ENCODE measurements at regions not wholly inside any gene's neighbourhood (a gene's known extent, or its start where the extent isn't known, plus 50 kb on each side); places are given as distances from the start of the nearest gene placed in this dataset.

GRCh38 chr9:113754739-113755138, 121.4 kb upstream of the ZNF618 start:
- CTCF ChIA-PET = interaction anchor here (1.1 to 3.4 kb wide), 3 partner anchors 17 to 352 kb away, joined by 3 to 8 read pairs (median 4); no protein-coding TSS in a partner anchor
- TF ChIP-seq CTCF (IDR thresholded peaks at IDR 0.05; ENCODE audit: insufficient read depth, low read length, missing control alignments) = no peak
- POLR2A ChIA-PET = no interaction called here
- H3K4me3 ChIP-seq (ENCODE audit: low read depth, low read length) = no peak overlapping the region
- DNase-seq (ENCODE audit: low read depth, low spot score) = no peak

- POLR2A ChIA-PET = no interaction called here
- no peak for DNase-seq (ENCODE audit: low read depth, low spot score)
- no peak for TF ChIP-seq CTCF (IDR thresholded peaks at IDR 0.05; ENCODE audit: insufficient read depth, low read length, missing control alignments)
- no peak overlapping the region for H3K4me3 ChIP-seq (ENCODE audit: low read depth, low read length)
- CTCF ChIA-PET = interaction anchor here (1.1 to 3.4 kb wide), 2 partner anchors 18 to 327 kb away, joined by 4 to 8 read pairs; no protein-coding TSS in a partner anchor
Observed at GRCh38 chr9:113755433-113755832, 120.7 kb upstream of the ZNF618 start.

GRCh38 chr9:113756476-113757192, 119.5 kb upstream of the ZNF618 start:
- no peak for TF ChIP-seq CTCF (IDR thresholded peaks at IDR 0.05; ENCODE audit: insufficient read depth, low read length, missing control alignments)
- POLR2A ChIA-PET = no interaction called here

GRCh38 chr9:113763429-113763828, 112.7 kb upstream of the ZNF618 start:
- DNase-seq (ENCODE audit: low read depth, low spot score) = no peak
- CTCF ChIA-PET = interaction anchor here (1.0 to 1.3 kb wide), 3 partner anchors 26 to 319 kb away, joined by 3 to 4 read pairs (median 4); no protein-coding TSS in a partner anchor
- POLR2A ChIA-PET = no interaction called here
- no peak for TF ChIP-seq CTCF (IDR thresholded peaks at IDR 0.05; ENCODE audit: insufficient read depth, low read length, missing control alignments)
- no peak overlapping the region for H3K4me3 ChIP-seq (ENCODE audit: low read depth, low read length)

More at GRCh38 chr9:113756476-113757192, 119.5 kb upstream of the ZNF618 start:
- DNase-seq (ENCODE audit: low read depth, low spot score) = no peak
- H3K4me3 ChIP-seq (ENCODE audit: low read depth, low read length) = no peak overlapping the region
- CTCF ChIA-PET = interaction anchor here (3.4 kb wide), 1 partner anchor 326 kb away, joined by 8 read pairs; no protein-coding TSS in a partner anchor

- ChIA-PET CTCF (no interaction called here), POLR2A (no interaction called here)
- no peak for TF ChIP-seq CTCF (IDR thresholded peaks at IDR 0.05; ENCODE audit: insufficient read depth, low read length, missing control alignments)
- no peak for DNase-seq (ENCODE audit: low read depth, low spot score)
- H3K4me3 ChIP-seq (ENCODE audit: low read depth, low read length) = no peak overlapping the region
Observed at GRCh38 chr9:113764572-113764971, 111.5 kb upstream of the ZNF618 start.

- no peak for DNase-seq (ENCODE audit: low read depth, low spot score)
- H3K4me3 ChIP-seq (ENCODE audit: low read depth, low read length) = no peak overlapping the region
- CTCF ChIA-PET = interaction anchor here (0.6 to 1.1 kb wide), 2 partner anchors 30 to 38 kb away, joined by 3 read pairs; no protein-coding TSS in a partner anchor
- TF ChIP-seq CTCF (IDR thresholded peaks at IDR 0.05; ENCODE audit: insufficient read depth, low read length, missing control alignments) = no peak
- POLR2A ChIA-PET = no interaction called here
Observed at GRCh38 chr9:113769412-113769811, 106.7 kb upstream of the ZNF618 start.

All from AG04449 (cell line).